Tibial artery (tissue), 4 donors: ENCODE measurements at regions not wholly inside any gene's neighbourhood (a gene's known extent, or its start where the extent isn't known, plus 50 kb on each side); places are given as distances from the start of the nearest gene placed in this dataset.

Source experiments
- DNase-seq, 2 donors: peaks; one replicate each; pipeline ENCODE4 v3.0.0-alpha.2; 2019
- H3K27ac ChIP-seq, 2 donors: fragments of 200-600 bp; sonication (generic) in 1 of 2; 1 replicate in 1 of 2; 2 replicates in 1 of 2; pipeline ENCODE4 v1.5.1; 2018 to 2019; ENCODE audit warnings: mild to moderate bottlenecking in 1 of 2
- H3K27me3 ChIP-seq, 2 donors: fragments of 200-600 bp; sonication (generic) in 1 of 2; one replicate each; pipeline versions ENCODE4 v1.5.1 to v1.6.0; 2016 to 2019
- H3K36me3 ChIP-seq, 3 donors: fragments of 200-600 bp; sonication (generic) in 2 of 3; one replicate each; pipeline ENCODE4 v1.5.1; 2016 to 2019; ENCODE audit warnings: mild to moderate bottlenecking in 2 of 3
- H3K4me1 ChIP-seq, 4 donors: fragments of 200-600 bp; sonication (generic) in 2 of 4; 1 replicate in 3 of 4; 2 replicates in 1 of 4; pipeline ENCODE4 v1.5.1; 2016 to 2019
- H3K4me3 ChIP-seq, 2 donors: fragments of 200-600 bp; sonication (generic) in 1 of 2; 1 replicate in 1 of 2; 2 replicates in 1 of 2; pipeline ENCODE4 v1.5.1; 2018 to 2019; ENCODE audit warnings: mild to moderate bottlenecking in 2 of 2
- H3K9me3 ChIP-seq, 3 donors: fragments of 200-600 bp; sonication (generic) in 1 of 3; one replicate each; pipeline ENCODE4 v1.5.1; 2016 to 2019
- CTCF ChIP-seq, 2 experiments: fragments of 200-600 bp in 1 of 2; fragments of 450-650 bp in 1 of 2; IDR thresholded peaks; one replicate each; pipeline ENCODE4 v1.5.1; 2017 to 2019; ENCODE audit warnings: antibody characterized with exemption in 2 of 2, mild to moderate bottlenecking in 1 of 2, moderate library complexity in 1 of 2
- intact Hi-C: fragments of 100-400 bp; cut with DNase I; formaldehyde crosslinking; loops from one replicate; pipeline ENCODE4 v1.15.0; 2023; ENCODE audit warnings: low total_unique reads

- no peak overlapping the region for H3K4me3 ChIP-seq
- DNase-seq: no peak
- no peak overlapping the region for H3K27ac ChIP-seq
- no peaks in the 10 kb centered on the region for H3K36me3 ChIP-seq
- intact Hi-C loops: no loop called here
- no peak for TF ChIP-seq CTCF (IDR thresholded peaks at IDR 0.05)
- H3K27me3 ChIP-seq: no peaks in the 10 kb centered on the region
- H3K9me3 ChIP-seq: no peaks in the 10 kb centered on the region
- H3K4me1 ChIP-seq: peaks cover 0 to 39% (median 11%) of the 10 kb centered on the region in 4 donors
These were observed 133.9 kb downstream of the C12orf75 start for GRCh38 chr12:105464406-105464805.

GRCh38 chr12:105466231-105466900, 135.9 kb downstream of the C12orf75 start:
- no peaks in the 10 kb centered on the region for H3K9me3 ChIP-seq
- H3K4me1 ChIP-seq: peaks cover 0 to 32% (median 9%) of the 10 kb centered on the region in 4 donors
- DNase-seq: no peak
- H3K27ac ChIP-seq: peak overlapping the region; percentile 33 to 47
- no peaks in the 10 kb centered on the region for H3K27me3 ChIP-seq
- no peak overlapping the region for H3K4me3 ChIP-seq
- TF ChIP-seq CTCF (IDR thresholded peaks at IDR 0.05): no peak
- no peaks in the 10 kb centered on the region for H3K36me3 ChIP-seq
- intact Hi-C loops: no loop called here

GRCh38 chr12:105466901-105467598, 136.6 kb downstream of the C12orf75 start:
- H3K27ac ChIP-seq: peak overlapping the region; percentile 33 to 47
- DNase-seq: no peak
- no peaks in the 10 kb centered on the region for H3K36me3 ChIP-seq
- peaks cover 0 to 32% (median 9%) of the 10 kb centered on the region in 4 donors for H3K4me1 ChIP-seq
- no peak overlapping the region for H3K4me3 ChIP-seq
- no peaks in the 10 kb centered on the region for H3K27me3 ChIP-seq
- intact Hi-C loops: no loop called here
- no peak for TF ChIP-seq CTCF (IDR thresholded peaks at IDR 0.05)
- no peaks in the 10 kb centered on the region for H3K9me3 ChIP-seq

- no peak overlapping the region for H3K4me3 ChIP-seq
- intact Hi-C loops: no loop called here
- no peak for TF ChIP-seq CTCF (IDR thresholded peaks at IDR 0.05)
- H3K27ac ChIP-seq: peak overlapping the region; percentile 33 to 47
- H3K4me1 ChIP-seq: peaks cover 0 to 32% (median 9%) of the 10 kb centered on the region in 4 donors
- no peak for DNase-seq
- no peaks in the 10 kb centered on the region for H3K27me3 ChIP-seq
- H3K9me3 ChIP-seq: no peaks in the 10 kb centered on the region
- H3K36me3 ChIP-seq: no peaks in the 10 kb centered on the region
These were observed 137.3 kb downstream of the C12orf75 start for GRCh38 chr12:105467710-105468366.

- TF ChIP-seq CTCF (IDR thresholded peaks at IDR 0.05): no peak
- Histone ChIP-seq H3K27ac (peak overlapping the region; percentile 23 to 27), H3K27me3 (no peaks in the 10 kb centered on the region), H3K36me3 (no peaks in the 10 kb centered on the region), H3K4me3 (no peak overlapping the region), H3K4me1 (peaks cover 0 to 32% (median 9%) of the 10 kb centered on the region in 4 donors), H3K9me3 (no peaks in the 10 kb centered on the region)
- intact Hi-C loops: no loop called here
- DNase-seq: no peak
These were observed 138.0 kb downstream of the C12orf75 start for GRCh38 chr12:105468464-105468863.
